GM23338 (cell line): ENCODE measurements at regions not wholly inside any gene's neighbourhood (a gene's known extent, or its start where the extent isn't known, plus 50 kb on each side); places are given as distances from the start of the nearest gene placed in this dataset.

Source experiments
- ATAC-seq: fragments of 200-7000 bp; cut with Tn5 transposase; 3 replicates; pipeline ENCODE4 v1.9.1; 2020
- DNase-seq: peaks from one replicate; pipeline ENCODE4 v3.0.0-alpha.2; 2015; ENCODE audit warnings: low spot score
- H2AFZ ChIP-seq: fragments of 200-600 bp; sonication (generic); 2 replicates; pipeline ENCODE4 v1.8.0; 2016; ENCODE audit warnings: antibody characterized with exemption, mild to moderate bottlenecking, moderate library complexity
- H3F3A ChIP-seq: fragments of 200-600 bp; sonication (generic); replicated peaks from 2 replicates; pipeline ENCODE4 v1.8.0; 2017; ENCODE audit warnings: antibody characterized with exemption, mixed run types, low read depth
- H3K27ac ChIP-seq: fragments of 200-600 bp; sonication (generic); 2 replicates; pipeline ENCODE4 v1.6.1; 2016; ENCODE audit warnings: low read depth
- H3K27me3 ChIP-seq: fragments of 200-600 bp; sonication (generic); 2 replicates; pipeline ENCODE4 v1.8.0; 2016; ENCODE audit warnings: mild to moderate bottlenecking, mixed run types, moderate library complexity; ENCODE audit not compliant: insufficient read depth
- H3K36me3 ChIP-seq: fragments of 200-600 bp; sonication (generic); 2 replicates; pipeline ENCODE4 v1.8.0; 2016; ENCODE audit warnings: mild to moderate bottlenecking; ENCODE audit not compliant: insufficient read depth
- H3K4me1 ChIP-seq: fragments of 200-600 bp; sonication (generic); 2 replicates; pipeline ENCODE4 v1.8.0; 2016; ENCODE audit warnings: mild to moderate bottlenecking, moderate library complexity; ENCODE audit not compliant: insufficient read depth
- H3K4me2 ChIP-seq: fragments of 200-600 bp; sonication (generic); 2 replicates; pipeline ENCODE4 v1.7.1; 2017; ENCODE audit warnings: mixed run types
- H3K4me3 ChIP-seq: fragments of 200-600 bp; sonication (generic); 2 replicates; pipeline ENCODE4 v1.6.1; 2016; ENCODE audit warnings: mixed run types
- H3K79me2 ChIP-seq: fragments of 200-600 bp; sonication (generic); replicated peaks from 2 replicates; pipeline ENCODE4 v1.8.0; 2017; ENCODE audit warnings: mild to moderate bottlenecking; ENCODE audit not compliant: insufficient read depth
- H3K9me2 ChIP-seq: fragments of 200-600 bp; sonication (generic); 2 replicates; pipeline ENCODE4 v1.8.0; 2017; ENCODE audit not compliant: insufficient read depth
- H4K20me1 ChIP-seq: fragments of 200-600 bp; sonication (generic); replicated peaks from 2 replicates; pipeline ENCODE4 v1.8.0; 2017; ENCODE audit warnings: mild to moderate bottlenecking; ENCODE audit not compliant: insufficient read depth
- H3K27ac Mint-ChIP-seq: 2 replicates; pipeline ENCODE4 v1.8.0; 2020; ENCODE audit warnings: inconsistent platforms, mild to moderate bottlenecking, moderate library complexity, mixed read lengths
- H3K27me3 Mint-ChIP-seq: 3 replicates; pipeline ENCODE4 v1.8.0; 2022; ENCODE audit warnings: low read depth, mild to moderate bottlenecking, moderate library complexity, mixed read lengths, inconsistent platforms; ENCODE audit not compliant: insufficient read depth, poor library complexity
- H3K36me3 Mint-ChIP-seq: 3 replicates; pipeline ENCODE4 v1.8.0; 2021; ENCODE audit warnings: low read depth, mild to moderate bottlenecking, inconsistent platforms, moderate library complexity, mixed read lengths
- H3K4me1 Mint-ChIP-seq: 3 replicates; pipeline ENCODE4 v1.8.0; 2020; ENCODE audit warnings: mild to moderate bottlenecking, inconsistent platforms, mixed read lengths
- H3K4me3 Mint-ChIP-seq: 3 replicates; pipeline ENCODE4 v1.8.0; 2021; ENCODE audit warnings: moderate library complexity, mild to moderate bottlenecking, inconsistent platforms, mixed read lengths
- H3K9me3 Mint-ChIP-seq: 3 replicates; pipeline ENCODE4 v1.8.0; 2020; ENCODE audit warnings: moderate library complexity, mild to moderate bottlenecking, inconsistent platforms, mixed read lengths
- CREB1 ChIP-seq: fragments of 250-450 bp; sonication (Bioruptor Pico); IDR thresholded peaks from 2 replicates; pipeline ENCODE4 v1.5.0; 2020; ENCODE audit warnings: low read depth, mild to moderate bottlenecking, moderate library complexity
- EZH2 ChIP-seq: fragments of 200-600 bp; sonication (generic); IDR thresholded peaks from one replicate; pipeline ENCODE4 v1.8.0; 2017; ENCODE audit warnings: antibody characterized with exemption, mild to moderate bottlenecking, low read depth; ENCODE audit not compliant: unreplicated experiment
- EZH2phosphoT487 ChIP-seq: fragments of 200-600 bp; sonication (generic); IDR thresholded peaks from one replicate; pipeline ENCODE4 v1.8.1; 2018; ENCODE audit warnings: antibody characterized with exemption; ENCODE audit not compliant: unreplicated experiment
- JUNB ChIP-seq: IDR thresholded peaks from one replicate; pipeline ENCODE4 v1.6.1; 2016; ENCODE audit warnings: antibody characterized with exemption; ENCODE audit not compliant: unreplicated experiment
- NANOG ChIP-seq: IDR thresholded peaks from 2 replicates; pipeline ENCODE4 v1.6.1; 2016; ENCODE audit warnings: antibody characterized with exemption, borderline replicate concordance
- POLR2AphosphoS5 ChIP-seq: IDR thresholded peaks from 2 replicates; pipeline ENCODE4 v1.6.1; 2016; ENCODE audit warnings: antibody characterized with exemption, low read depth
- STAT1 ChIP-seq: IDR thresholded peaks from one replicate; pipeline ENCODE4 v1.6.1; 2016; ENCODE audit warnings: antibody characterized with exemption; ENCODE audit not compliant: unreplicated experiment
- ZNF114 ChIP-seq: fragments of 250-450 bp; sonication (Bioruptor Pico); IDR thresholded peaks from 2 replicates; pipeline ENCODE4 v1.5.0; 2020; ENCODE audit warnings: mild to moderate bottlenecking, moderate library complexity
- ZNF331 ChIP-seq: fragments of 250-450 bp; sonication (Bioruptor Pico); IDR thresholded peaks from 2 replicates; pipeline ENCODE4 v1.5.0; 2020; ENCODE audit warnings: low read depth, mild to moderate bottlenecking, moderate library complexity
- TF ChIP-seq, protein P1 (sequence below), 2 experiments: fragments of 200-600 bp in 1 of 2; sonication (generic) in 1 of 2; conservative IDR thresholded peaks; 2 replicates each; pipeline versions ENCODE4 v1.5.1 to v1.6.1; 2016 to 2017; ENCODE audit warnings: antibody characterized with exemption in 2 of 2, low read depth in 2 of 2, mild to moderate bottlenecking in 2 of 2, moderate library complexity in 1 of 2
- TF ChIP-seq, protein P2 (sequence below): IDR thresholded peaks from one replicate; pipeline ENCODE4 v1.6.1; 2018; ENCODE audit warnings: antibody characterized with exemption; ENCODE audit not compliant: unreplicated experiment
- TF ChIP-seq, protein P3 (sequence below): fragments of 250-450 bp; sonication (Bioruptor Pico); IDR thresholded peaks from 2 replicates; pipeline ENCODE4 v1.5.0; 2020; ENCODE audit warnings: mild to moderate bottlenecking, moderate library complexity
- TF ChIP-seq, protein P4 (sequence below): IDR thresholded peaks from 2 replicates; pipeline ENCODE4 v1.6.1; 2016; ENCODE audit warnings: antibody characterized with exemption

DNA sequence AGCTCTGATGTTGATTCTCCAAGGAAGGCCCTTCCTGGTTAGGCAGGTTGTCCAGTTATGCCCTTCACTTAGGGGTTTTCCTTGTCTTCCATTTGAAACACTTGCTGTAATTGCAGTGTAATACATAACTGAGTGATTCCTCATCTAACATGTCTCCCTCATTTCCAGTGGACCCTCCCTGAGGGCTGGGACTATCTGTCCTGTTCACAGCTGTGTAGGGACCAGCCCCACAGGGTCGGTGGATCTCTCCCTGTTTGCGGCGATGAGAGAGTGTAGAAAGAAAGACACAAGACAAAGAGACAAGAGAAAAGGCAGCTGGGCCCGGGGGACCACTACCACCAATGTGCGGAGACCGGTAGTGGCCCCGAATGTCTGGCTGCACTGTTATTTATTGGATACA is 135.9 kb upstream of the EEPD1 start:
- no peak overlapping the region for H2AFZ ChIP-seq
- ATAC-seq (no peak), DNase-seq (no peak)
- no peaks in the 10 kb centered on the region for H3K36me3 ChIP-seq
- H3K9me2 ChIP-seq, result no peaks in the 10 kb centered on the region
- no peaks in the 10 kb centered on the region for H3K27me3 ChIP-seq
- no peaks in the 10 kb centered on the region for H3K9me3 Mint-ChIP-seq
- peaks cover 10% of the 10 kb centered on the region for H3K27me3 Mint-ChIP-seq
- H3K4me2 ChIP-seq, result no peak overlapping the region
- no peak overlapping the region for H3K27ac ChIP-seq
- no peak overlapping the region for H3K4me3 ChIP-seq
- H3K27ac Mint-ChIP-seq, result no peak overlapping the region
- no peaks in the 10 kb centered on the region for H3K4me1 ChIP-seq
- H3K4me1 Mint-ChIP-seq, result no peaks in the 10 kb centered on the region
- no peaks in the 10 kb centered on the region for H4K20me1 ChIP-seq
- H3K36me3 Mint-ChIP-seq, result no peaks in the 10 kb centered on the region
- no peaks in the 10 kb centered on the region for H3F3A ChIP-seq
- TF ChIP-seq, protein P1, sequence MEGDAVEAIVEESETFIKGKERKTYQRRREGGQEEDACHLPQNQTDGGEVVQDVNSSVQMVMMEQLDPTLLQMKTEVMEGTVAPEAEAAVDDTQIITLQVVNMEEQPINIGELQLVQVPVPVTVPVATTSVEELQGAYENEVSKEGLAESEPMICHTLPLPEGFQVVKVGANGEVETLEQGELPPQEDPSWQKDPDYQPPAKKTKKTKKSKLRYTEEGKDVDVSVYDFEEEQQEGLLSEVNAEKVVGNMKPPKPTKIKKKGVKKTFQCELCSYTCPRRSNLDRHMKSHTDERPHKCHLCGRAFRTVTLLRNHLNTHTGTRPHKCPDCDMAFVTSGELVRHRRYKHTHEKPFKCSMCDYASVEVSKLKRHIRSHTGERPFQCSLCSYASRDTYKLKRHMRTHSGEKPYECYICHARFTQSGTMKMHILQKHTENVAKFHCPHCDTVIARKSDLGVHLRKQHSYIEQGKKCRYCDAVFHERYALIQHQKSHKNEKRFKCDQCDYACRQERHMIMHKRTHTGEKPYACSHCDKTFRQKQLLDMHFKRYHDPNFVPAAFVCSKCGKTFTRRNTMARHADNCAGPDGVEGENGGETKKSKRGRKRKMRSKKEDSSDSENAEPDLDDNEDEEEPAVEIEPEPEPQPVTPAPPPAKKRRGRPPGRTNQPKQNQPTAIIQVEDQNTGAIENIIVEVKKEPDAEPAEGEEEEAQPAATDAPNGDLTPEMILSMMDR (conservative IDR thresholded peaks at IDR 0.05; ENCODE audit: low read depth in 2 of 2), result no peak
- TF ChIP-seq EZH2phosphoT487 (no peak), JUNB (no peak), EZH2 (no peak), POLR2AphosphoS5 (no peak), ZNF331 (CRISPR knock-in tag) (no peak), CREB1 (no peak), ZNF114 (CRISPR knock-in tag) (no peak), NANOG (no peak), STAT1 (no peak)
- TF ChIP-seq, protein P2, sequence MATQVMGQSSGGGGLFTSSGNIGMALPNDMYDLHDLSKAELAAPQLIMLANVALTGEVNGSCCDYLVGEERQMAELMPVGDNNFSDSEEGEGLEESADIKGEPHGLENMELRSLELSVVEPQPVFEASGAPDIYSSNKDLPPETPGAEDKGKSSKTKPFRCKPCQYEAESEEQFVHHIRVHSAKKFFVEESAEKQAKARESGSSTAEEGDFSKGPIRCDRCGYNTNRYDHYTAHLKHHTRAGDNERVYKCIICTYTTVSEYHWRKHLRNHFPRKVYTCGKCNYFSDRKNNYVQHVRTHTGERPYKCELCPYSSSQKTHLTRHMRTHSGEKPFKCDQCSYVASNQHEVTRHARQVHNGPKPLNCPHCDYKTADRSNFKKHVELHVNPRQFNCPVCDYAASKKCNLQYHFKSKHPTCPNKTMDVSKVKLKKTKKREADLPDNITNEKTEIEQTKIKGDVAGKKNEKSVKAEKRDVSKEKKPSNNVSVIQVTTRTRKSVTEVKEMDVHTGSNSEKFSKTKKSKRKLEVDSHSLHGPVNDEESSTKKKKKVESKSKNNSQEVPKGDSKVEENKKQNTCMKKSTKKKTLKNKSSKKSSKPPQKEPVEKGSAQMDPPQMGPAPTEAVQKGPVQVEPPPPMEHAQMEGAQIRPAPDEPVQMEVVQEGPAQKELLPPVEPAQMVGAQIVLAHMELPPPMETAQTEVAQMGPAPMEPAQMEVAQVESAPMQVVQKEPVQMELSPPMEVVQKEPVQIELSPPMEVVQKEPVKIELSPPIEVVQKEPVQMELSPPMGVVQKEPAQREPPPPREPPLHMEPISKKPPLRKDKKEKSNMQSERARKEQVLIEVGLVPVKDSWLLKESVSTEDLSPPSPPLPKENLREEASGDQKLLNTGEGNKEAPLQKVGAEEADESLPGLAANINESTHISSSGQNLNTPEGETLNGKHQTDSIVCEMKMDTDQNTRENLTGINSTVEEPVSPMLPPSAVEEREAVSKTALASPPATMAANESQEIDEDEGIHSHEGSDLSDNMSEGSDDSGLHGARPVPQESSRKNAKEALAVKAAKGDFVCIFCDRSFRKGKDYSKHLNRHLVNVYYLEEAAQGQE, result no peak
- TF ChIP-seq, protein P3, sequence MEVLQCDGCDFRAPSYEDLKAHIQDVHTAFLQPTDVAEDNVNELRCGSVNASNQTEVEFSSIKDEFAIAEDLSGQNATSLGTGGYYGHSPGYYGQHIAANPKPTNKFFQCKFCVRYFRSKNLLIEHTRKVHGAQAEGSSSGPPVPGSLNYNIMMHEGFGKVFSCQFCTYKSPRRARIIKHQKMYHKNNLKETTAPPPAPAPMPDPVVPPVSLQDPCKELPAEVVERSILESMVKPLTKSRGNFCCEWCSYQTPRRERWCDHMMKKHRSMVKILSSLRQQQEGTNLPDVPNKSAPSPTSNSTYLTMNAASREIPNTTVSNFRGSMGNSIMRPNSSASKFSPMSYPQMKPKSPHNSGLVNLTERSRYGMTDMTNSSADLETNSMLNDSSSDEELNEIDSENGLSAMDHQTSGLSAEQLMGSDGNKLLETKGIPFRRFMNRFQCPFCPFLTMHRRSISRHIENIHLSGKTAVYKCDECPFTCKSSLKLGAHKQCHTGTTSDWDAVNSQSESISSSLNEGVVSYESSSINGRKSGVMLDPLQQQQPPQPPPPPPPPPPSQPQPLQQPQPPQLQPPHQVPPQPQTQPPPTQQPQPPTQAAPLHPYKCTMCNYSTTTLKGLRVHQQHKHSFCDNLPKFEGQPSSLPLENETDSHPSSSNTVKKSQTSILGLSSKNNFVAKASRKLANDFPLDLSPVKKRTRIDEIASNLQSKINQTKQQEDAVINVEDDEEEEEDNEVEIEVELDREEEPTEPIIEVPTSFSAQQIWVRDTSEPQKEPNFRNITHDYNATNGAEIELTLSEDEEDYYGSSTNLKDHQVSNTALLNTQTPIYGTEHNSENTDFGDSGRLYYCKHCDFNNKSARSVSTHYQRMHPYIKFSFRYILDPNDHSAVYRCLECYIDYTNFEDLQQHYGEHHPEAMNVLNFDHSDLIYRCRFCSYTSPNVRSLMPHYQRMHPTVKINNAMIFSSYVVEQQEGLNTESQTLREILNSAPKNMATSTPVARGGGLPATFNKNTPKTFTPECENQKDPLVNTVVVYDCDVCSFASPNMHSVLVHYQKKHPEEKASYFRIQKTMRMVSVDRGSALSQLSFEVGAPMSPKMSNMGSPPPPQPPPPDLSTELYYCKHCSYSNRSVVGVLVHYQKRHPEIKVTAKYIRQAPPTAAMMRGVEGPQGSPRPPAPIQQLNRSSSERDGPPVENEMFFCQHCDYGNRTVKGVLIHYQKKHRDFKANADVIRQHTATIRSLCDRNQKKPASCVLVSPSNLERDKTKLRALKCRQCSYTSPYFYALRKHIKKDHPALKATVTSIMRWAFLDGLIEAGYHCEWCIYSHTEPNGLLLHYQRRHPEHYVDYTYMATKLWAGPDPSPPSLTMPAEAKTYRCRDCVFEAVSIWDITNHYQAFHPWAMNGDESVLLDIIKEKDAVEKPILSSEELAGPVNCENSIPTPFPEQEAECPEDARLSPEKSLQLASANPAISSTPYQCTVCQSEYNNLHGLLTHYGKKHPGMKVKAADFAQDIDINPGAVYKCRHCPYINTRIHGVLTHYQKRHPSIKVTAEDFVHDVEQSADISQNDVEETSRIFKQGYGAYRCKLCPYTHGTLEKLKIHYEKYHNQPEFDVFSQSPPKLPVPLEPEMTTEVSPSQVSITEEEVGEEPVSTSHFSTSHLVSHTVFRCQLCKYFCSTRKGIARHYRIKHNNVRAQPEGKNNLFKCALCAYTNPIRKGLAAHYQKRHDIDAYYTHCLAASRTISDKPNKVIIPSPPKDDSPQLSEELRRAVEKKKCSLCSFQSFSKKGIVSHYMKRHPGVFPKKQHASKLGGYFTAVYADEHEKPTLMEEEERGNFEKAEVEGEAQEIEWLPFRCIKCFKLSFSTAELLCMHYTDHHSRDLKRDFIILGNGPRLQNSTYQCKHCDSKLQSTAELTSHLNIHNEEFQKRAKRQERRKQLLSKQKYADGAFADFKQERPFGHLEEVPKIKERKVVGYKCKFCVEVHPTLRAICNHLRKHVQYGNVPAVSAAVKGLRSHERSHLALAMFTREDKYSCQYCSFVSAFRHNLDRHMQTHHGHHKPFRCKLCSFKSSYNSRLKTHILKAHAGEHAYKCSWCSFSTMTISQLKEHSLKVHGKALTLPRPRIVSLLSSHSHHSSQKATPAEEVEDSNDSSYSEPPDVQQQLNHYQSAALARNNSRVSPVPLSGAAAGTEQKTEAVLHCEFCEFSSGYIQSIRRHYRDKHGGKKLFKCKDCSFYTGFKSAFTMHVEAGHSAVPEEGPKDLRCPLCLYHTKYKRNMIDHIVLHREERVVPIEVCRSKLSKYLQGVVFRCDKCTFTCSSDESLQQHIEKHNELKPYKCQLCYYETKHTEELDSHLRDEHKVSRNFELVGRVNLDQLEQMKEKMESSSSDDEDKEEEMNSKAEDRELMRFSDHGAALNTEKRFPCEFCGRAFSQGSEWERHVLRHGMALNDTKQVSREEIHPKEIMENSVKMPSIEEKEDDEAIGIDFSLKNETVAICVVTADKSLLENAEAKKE (CRISPR knock-in tag), result no peak
- TF ChIP-seq, protein P4, sequence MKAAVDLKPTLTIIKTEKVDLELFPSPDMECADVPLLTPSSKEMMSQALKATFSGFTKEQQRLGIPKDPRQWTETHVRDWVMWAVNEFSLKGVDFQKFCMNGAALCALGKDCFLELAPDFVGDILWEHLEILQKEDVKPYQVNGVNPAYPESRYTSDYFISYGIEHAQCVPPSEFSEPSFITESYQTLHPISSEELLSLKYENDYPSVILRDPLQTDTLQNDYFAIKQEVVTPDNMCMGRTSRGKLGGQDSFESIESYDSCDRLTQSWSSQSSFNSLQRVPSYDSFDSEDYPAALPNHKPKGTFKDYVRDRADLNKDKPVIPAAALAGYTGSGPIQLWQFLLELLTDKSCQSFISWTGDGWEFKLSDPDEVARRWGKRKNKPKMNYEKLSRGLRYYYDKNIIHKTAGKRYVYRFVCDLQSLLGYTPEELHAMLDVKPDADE, result no peak
- no peaks in the 10 kb centered on the region for H3K79me2 ChIP-seq
- H3K4me3 Mint-ChIP-seq, result no peak overlapping the region
